GM12873 (cell line): ENCODE measurements at regions not wholly inside any gene's neighbourhood (a gene's known extent, or its start where the extent isn't known, plus 50 kb on each side); places are given as distances from the start of the nearest gene placed in this dataset.

Experiments used
- TF ChIP-seq, protein P1 (sequence below): IDR thresholded peaks from 2 replicates; pipeline ENCODE4 v1.5.1; 2012; ENCODE audit warnings: low read depth, mild to moderate bottlenecking, moderate library complexity, low read length, control low read depth; ENCODE audit not compliant: insufficient read depth; ENCODE audit errors: missing control alignments

GRCh38 chr11:29495676-29496075 is 521.2 kb downstream of the KCNA4 start:
- TF ChIP-seq, protein P1, sequence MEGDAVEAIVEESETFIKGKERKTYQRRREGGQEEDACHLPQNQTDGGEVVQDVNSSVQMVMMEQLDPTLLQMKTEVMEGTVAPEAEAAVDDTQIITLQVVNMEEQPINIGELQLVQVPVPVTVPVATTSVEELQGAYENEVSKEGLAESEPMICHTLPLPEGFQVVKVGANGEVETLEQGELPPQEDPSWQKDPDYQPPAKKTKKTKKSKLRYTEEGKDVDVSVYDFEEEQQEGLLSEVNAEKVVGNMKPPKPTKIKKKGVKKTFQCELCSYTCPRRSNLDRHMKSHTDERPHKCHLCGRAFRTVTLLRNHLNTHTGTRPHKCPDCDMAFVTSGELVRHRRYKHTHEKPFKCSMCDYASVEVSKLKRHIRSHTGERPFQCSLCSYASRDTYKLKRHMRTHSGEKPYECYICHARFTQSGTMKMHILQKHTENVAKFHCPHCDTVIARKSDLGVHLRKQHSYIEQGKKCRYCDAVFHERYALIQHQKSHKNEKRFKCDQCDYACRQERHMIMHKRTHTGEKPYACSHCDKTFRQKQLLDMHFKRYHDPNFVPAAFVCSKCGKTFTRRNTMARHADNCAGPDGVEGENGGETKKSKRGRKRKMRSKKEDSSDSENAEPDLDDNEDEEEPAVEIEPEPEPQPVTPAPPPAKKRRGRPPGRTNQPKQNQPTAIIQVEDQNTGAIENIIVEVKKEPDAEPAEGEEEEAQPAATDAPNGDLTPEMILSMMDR = no peak

- TF ChIP-seq, protein P1 = no peak
These were observed 525.9 kb downstream of the KCNA4 start for GRCh38 chr11:29490938-29491337.

DNA sequence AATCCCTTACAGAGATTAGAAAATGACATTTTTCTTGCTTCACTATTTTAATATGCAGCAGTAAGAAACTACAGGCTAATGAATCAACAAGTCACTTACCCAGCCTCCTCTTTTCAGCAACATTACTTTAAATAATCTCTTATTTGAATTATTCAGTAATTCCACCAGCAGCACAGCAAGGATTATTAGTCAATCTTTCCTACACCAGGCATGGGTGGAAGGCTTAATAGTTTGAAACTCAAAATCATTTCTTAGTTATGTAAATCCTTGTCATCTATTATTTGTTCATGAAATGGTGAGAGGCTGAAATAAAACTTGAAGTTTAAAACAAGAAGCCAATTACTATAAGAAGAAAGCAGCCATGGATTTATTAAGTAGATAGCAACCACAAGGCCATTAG is 530.5 kb downstream of the KCNA4 start:
- TF ChIP-seq, protein P1 = no peak

DNA sequence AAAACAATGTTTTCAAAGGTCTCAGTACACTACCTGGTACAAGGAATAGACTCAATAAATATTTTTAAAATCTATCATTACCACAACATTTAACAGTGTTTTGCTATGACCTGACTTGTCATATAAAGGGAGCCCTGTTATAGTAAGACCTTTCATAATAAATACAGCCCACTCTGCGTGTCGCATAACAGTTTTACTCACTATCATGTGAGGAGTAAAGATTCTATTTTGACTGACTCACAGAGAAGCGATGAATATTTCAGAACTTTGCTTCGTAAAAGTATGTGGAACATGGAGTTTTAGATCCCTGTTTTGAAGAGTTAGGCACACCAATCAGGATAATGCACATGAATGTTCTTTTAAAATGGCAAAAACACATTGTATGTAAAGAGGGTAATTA is 531.2 kb downstream of the KCNA4 start:
- TF ChIP-seq, protein P1 = no peak

DNA sequence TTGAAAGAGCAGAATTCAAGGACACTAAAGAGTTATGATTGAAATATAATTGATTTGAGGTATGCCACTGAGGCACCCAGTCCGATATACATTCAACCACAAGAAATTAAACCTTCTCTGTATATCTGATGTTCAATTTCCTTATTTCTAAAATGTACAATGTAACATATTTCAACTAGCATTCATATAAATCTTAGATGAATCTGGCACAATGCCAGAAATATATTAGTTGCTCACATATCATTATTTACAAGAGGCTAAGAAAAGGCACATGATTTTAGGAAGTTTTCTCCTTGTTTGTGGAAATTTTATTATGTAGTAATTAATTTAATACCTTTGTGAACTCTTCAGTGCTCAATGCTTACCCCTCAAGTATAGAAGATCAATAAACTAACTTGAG is 532.3 kb downstream of the KCNA4 start:
- TF ChIP-seq, protein P1 = no peak

DNA sequence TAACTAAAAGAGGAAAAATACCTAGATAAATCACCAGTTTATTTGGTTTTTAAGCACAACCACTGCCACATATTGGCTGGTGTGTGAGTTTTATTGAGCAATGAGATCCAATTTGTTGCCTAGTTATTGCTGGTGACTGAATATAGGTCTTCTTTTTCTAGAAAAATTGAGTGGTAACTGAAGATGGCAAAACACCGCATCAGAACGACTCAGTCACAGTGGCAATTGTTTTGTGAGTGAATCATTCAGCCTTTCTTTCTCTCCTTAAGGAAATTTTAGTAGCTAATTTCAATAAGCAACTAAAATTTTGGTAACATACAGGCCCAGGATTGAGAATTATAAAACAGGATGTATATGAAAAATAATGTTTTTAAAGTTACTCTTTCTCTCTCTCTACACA is 533.0 kb downstream of the KCNA4 start:
- TF ChIP-seq, protein P1 = no peak

DNA sequence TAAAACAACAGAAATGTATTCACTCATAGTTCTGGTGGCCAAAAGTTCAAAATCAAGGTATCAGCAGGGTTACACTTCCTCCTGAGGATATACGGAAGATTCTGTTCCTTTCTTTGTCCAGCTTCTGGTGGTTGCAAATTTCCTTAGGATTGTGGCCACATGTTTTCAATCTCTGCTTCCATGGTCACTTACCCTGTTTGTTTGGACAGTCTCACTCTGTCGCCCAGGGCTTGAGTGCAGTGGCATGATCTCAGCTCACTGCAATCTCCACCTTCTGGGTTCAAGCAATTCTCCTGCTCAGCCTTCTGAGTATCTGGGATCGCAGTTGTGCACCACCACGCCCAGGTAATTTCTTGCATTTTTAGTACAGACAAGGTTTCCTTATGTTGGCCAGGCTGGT is 534.3 kb downstream of the KCNA4 start:
- TF ChIP-seq, protein P1 = no peak
